SK-N-MC (cell line): ENCODE measurements at regions not wholly inside any gene's neighbourhood (a gene's known extent, or its start where the extent isn't known, plus 50 kb on each side); places are given as distances from the start of the nearest gene placed in this dataset.
"Not testable (repeated sequence)": the region's sequence is repeated elsewhere in the genome, so short reads cannot be mapped to it uniquely, and the experiment has no call there.

Experiments used
- EZH2 ChIP-seq: fragments of 200-600 bp; sonication (generic); IDR thresholded peaks from one replicate; pipeline ENCODE4 v1.6.1; 2017; ENCODE audit warnings: antibody characterized with exemption
- FOXP2 ChIP-seq: optimal IDR thresholded peaks from 2 replicates; pipeline ENCODE3; 2011; ENCODE audit warnings: mild to moderate bottlenecking, moderate library complexity; ENCODE audit not compliant: insufficient read depth; ENCODE audit errors: extremely low read length, control extremely low read depth
- POLR2AphosphoS5 ChIP-seq: IDR thresholded peaks from 2 replicates; pipeline ENCODE4 v1.6.1; 2012; ENCODE audit warnings: mild to moderate bottlenecking, low read depth, low read length, borderline replicate concordance

DNA sequence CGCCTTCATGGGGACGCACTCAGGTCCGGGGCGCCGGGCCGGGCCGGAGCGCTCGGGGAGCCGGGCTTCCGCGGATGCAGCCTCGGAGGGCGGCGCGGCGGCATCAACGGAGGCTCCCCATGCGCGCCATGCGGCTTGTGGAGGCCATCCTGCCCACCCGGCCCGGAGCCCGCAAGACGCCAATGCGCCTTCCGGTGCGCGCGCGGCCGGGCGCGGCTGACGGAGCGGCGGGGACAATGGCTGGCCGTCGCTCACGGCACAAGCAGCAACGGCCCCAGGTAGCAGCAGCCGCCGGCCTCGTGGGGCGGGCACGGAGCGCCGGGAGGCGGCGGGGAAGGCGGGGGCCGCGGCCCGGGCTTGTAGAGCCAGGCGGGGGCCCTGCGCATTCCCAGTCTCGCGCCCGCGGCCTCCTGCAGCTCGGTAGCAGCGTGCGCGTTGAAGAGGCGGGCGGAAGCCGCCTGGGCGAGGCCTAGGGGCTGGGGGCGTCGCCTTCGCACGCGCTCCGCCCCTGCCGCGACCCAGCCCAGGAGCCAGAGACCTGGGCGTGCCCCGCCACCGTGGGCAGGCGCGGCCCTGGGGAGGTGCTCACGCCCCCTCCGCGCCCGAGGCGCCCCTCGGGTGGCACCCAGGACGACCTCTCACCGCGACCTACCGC lies 168.6 kb upstream of the PRKX start:
- not testable (repeated sequence) for TF ChIP-seq EZH2, POLR2AphosphoS5, FOXP2
